Stomach (tissue), 8 donors: ENCODE measurements at regions not wholly inside any gene's neighbourhood (a gene's known extent, or its start where the extent isn't known, plus 50 kb on each side); places are given as distances from the start of the nearest gene placed in this dataset.

Experiments
- DNase-seq, 2 donors: peaks; one replicate each; pipeline versions ENCODE4 v3.0.0 to v3.0.0-alpha.2; 2013 to 2019
- H3K27ac ChIP-seq, 5 donors: fragments of 200-600 bp in 4 of 5; sonication (generic) in 4 of 5; one replicate each; pipeline ENCODE4 v1.5.1; 2013 to 2019; ENCODE audit warnings: mild to moderate bottlenecking in 1 of 5, moderate library complexity in 1 of 5
- H3K27me3 ChIP-seq, 3 donors: fragments of 200-600 bp; sonication (generic); one replicate each; pipeline ENCODE4 v1.5.1; 2017 to 2019; ENCODE audit warnings: mixed run types in 1 of 3
- H3K36me3 ChIP-seq, 4 donors: fragments of 200-600 bp; sonication (generic); 1 replicate in 3 of 4; 2 replicates in 1 of 4; pipeline ENCODE4 v1.5.1; 2016 to 2019
- H3K4me1 ChIP-seq, 4 donors: fragments of 200-600 bp; sonication (generic); one replicate each; pipeline ENCODE4 v1.5.1; 2016 to 2019
- H3K4me3 ChIP-seq, 4 donors: fragments of 200-600 bp; sonication (generic) in 3 of 4; one replicate each; pipeline ENCODE4 v1.5.1; 2016 to 2019; ENCODE audit warnings: mild to moderate bottlenecking in 1 of 4
- H3K9me3 ChIP-seq, 4 donors: fragments of 200-600 bp; sonication (generic); one replicate each; pipeline ENCODE4 v1.5.1; 2016 to 2019
- EP300 ChIP-seq: sonication (generic); formaldehyde crosslinking; IDR thresholded peaks from one replicate; pipeline ENCODE4 v1.6.1; 2017; ENCODE audit warnings: antibody characterized with exemption
- POLR2A ChIP-seq, 4 donors: fragments of 450-650 bp; IDR thresholded peaks; one replicate each; pipeline ENCODE4 v1.6.1; 2016; ENCODE audit warnings: antibody characterized with exemption in 4 of 4, control low read depth in 2 of 4, mild to moderate bottlenecking in 1 of 4, moderate library complexity in 1 of 4
- POLR2AphosphoS5 ChIP-seq, 3 donors: sonication (generic); formaldehyde crosslinking; IDR thresholded peaks; one replicate each; pipeline ENCODE4 v1.6.1; 2016; ENCODE audit warnings: antibody characterized with exemption in 3 of 3
- WGBS, 5 donors: extraction: QIAGEN DNeasy Blood & Tissue Kit in 3 of 5; methylation state at CpG; one replicate each; pipeline versions ENCODE4 v1.1.5 to v1.1.7; 2013 to 2018; 5-methylcytosine and 5-hydroxymethylcytosine counted together
- intact Hi-C: fragments of 100-400 bp; cut with DNase I; formaldehyde crosslinking; loops from one replicate; pipeline ENCODE4 v1.15.1; 2023; ENCODE audit warnings: low total_unique reads
- TF ChIP-seq, protein P1 (sequence below), 7 experiments: fragments of 450-650 bp in 4 of 7; fragments of 200-600 bp in 3 of 7; sonication (generic) in 3 of 7; IDR thresholded peaks; one replicate each; pipeline ENCODE4 v1.5.1; 2016 to 2019; ENCODE audit warnings: antibody characterized with exemption in 7 of 7, control low read depth in 2 of 7, mild to moderate bottlenecking in 1 of 7
- donor health status: healthy with polysubstance abuse.
- donor health status: Bipolar disorder and iron deficiency.
- donor health status: healthy.

DNA sequence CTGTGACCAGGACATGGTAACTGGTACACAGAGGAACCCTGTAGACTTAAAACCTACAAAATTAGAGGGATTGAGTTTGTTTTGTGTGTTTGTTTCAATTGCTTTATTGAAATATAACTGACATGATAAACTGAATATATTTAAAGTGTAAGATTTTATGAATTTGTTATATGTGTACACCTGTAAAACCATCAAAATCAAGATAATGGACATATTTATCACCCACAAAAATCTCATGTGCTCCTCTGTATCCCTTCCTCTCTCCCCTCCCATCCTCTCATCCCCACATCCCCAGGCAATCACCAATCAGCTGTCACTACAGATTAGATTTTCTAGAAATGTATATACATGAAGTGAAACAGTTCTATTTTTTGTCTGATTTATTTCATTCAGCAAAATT is 565.5 kb downstream of the NOVA1 start:
- Histone ChIP-seq H3K27ac (no peak overlapping the region), H3K4me1 (no peaks in the 10 kb centered on the region), H3K27me3 (no peaks in the 10 kb centered on the region), H3K4me3 (no peak overlapping the region), H3K36me3 (no peaks in the 10 kb centered on the region), H3K9me3 (no peaks in the 10 kb centered on the region)
- intact Hi-C loops: no loop called here
- TF ChIP-seq POLR2A (IDR thresholded peaks at IDR 0.05) (no peak), EP300 (no peak), POLR2AphosphoS5 (IDR thresholded peaks at IDR 0.05) (no peak)
- TF ChIP-seq, protein P1, sequence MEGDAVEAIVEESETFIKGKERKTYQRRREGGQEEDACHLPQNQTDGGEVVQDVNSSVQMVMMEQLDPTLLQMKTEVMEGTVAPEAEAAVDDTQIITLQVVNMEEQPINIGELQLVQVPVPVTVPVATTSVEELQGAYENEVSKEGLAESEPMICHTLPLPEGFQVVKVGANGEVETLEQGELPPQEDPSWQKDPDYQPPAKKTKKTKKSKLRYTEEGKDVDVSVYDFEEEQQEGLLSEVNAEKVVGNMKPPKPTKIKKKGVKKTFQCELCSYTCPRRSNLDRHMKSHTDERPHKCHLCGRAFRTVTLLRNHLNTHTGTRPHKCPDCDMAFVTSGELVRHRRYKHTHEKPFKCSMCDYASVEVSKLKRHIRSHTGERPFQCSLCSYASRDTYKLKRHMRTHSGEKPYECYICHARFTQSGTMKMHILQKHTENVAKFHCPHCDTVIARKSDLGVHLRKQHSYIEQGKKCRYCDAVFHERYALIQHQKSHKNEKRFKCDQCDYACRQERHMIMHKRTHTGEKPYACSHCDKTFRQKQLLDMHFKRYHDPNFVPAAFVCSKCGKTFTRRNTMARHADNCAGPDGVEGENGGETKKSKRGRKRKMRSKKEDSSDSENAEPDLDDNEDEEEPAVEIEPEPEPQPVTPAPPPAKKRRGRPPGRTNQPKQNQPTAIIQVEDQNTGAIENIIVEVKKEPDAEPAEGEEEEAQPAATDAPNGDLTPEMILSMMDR (IDR thresholded peaks at IDR 0.05): no peak
- DNase-seq: no peak

- no peaks in the 10 kb centered on the region for H3K9me3 ChIP-seq
- intact Hi-C loops: no loop called here
- WGBS, 5 donors: 80 to 89% (median 83%) methylated on average over 3 of the region's 3 CpGs
- no peak overlapping the region for H3K27ac ChIP-seq
- TF ChIP-seq POLR2A (IDR thresholded peaks at IDR 0.05) (no peak), EP300 (no peak), POLR2AphosphoS5 (IDR thresholded peaks at IDR 0.05) (no peak)
- TF ChIP-seq, protein P1 (IDR thresholded peaks at IDR 0.05): no peak
- H3K36me3 ChIP-seq: no peaks in the 10 kb centered on the region
- no peaks in the 10 kb centered on the region for H3K27me3 ChIP-seq
- no peak overlapping the region for H3K4me3 ChIP-seq
- no peak for DNase-seq
- H3K4me1 ChIP-seq: no peaks in the 10 kb centered on the region
Observed at GRCh38 chr14:26026384-26026783, 571.4 kb downstream of the NOVA1 start.

- WGBS, 5 donors: 78 to 82% (median 79%) methylated on average over 4 of the region's 4 CpGs
- no peak overlapping the region for H3K4me3 ChIP-seq
- TF ChIP-seq, protein P1 (IDR thresholded peaks at IDR 0.05): no peak
- no peak for TF ChIP-seq POLR2AphosphoS5 (IDR thresholded peaks at IDR 0.05)
- TF ChIP-seq EP300: no peak
- no peak for TF ChIP-seq POLR2A (IDR thresholded peaks at IDR 0.05)
- no peaks in the 10 kb centered on the region for H3K4me1 ChIP-seq
- no peaks in the 10 kb centered on the region for H3K36me3 ChIP-seq
- H3K9me3 ChIP-seq: no peaks in the 10 kb centered on the region
- no peaks in the 10 kb centered on the region for H3K27me3 ChIP-seq
- intact Hi-C loops: no loop called here
- no peak for DNase-seq
- H3K27ac ChIP-seq: no peak overlapping the region
Observed at GRCh38 chr14:26023967-26024366, 573.9 kb downstream of the NOVA1 start.

DNA sequence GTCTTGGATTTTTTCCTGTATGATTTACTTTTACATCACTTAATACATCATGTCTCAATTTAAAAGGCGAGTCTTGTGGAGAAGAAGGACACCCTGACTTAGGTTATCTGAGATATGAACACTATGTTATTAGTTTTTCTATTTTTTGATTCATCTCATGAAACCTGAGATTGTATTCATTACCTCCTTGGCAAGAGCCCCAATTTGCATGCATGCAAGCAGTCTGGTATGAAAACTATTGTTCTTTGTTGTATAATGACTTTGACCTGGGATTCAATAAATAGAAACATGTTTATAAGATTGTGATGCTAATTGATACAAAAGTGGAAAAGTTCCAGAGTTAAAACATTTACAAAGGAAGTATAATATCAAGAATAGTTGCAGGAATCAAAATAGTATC is 576.1 kb downstream of the NOVA1 start:
- DNase-seq: no peak
- Histone ChIP-seq H3K9me3 (no peaks in the 10 kb centered on the region), H3K27ac (no peak overlapping the region), H3K4me3 (no peak overlapping the region), H3K36me3 (no peaks in the 10 kb centered on the region), H3K4me1 (no peaks in the 10 kb centered on the region), H3K27me3 (no peaks in the 10 kb centered on the region)
- intact Hi-C loops: no loop called here
- WGBS, 5 donors: 69 to 85% (median 74%) methylated on average over 1 of the region's 1 CpG
- TF ChIP-seq, protein P1 (IDR thresholded peaks at IDR 0.05): no peak
- TF ChIP-seq POLR2AphosphoS5 (IDR thresholded peaks at IDR 0.05) (no peak), POLR2A (IDR thresholded peaks at IDR 0.05) (no peak), EP300 (no peak)
